OCI-LY1 (cell line): ENCODE measurements at regions not wholly inside any gene's neighbourhood (a gene's known extent, or its start where the extent isn't known, plus 50 kb on each side); places are given as distances from the start of the nearest gene placed in this dataset.

Experiments used
- CTCF ChIP-seq: fragments of 200-600 bp; sonication (generic), shearing (Covaris generic); IDR thresholded peaks from 2 replicates; pipeline ENCODE4 v1.5.1; 2017; ENCODE audit warnings: mild to moderate bottlenecking, antibody characterized with exemption, low read length, moderate library complexity, mixed read lengths
- EZH2 ChIP-seq: fragments of 200-600 bp; sonication (generic), shearing (Covaris generic); IDR thresholded peaks from 2 replicates; pipeline ENCODE4 v1.8.0; 2017; ENCODE audit warnings: borderline replicate concordance, mixed run types, mild to moderate bottlenecking, antibody characterized with exemption, low read length, moderate library complexity, mixed read lengths

DNA sequence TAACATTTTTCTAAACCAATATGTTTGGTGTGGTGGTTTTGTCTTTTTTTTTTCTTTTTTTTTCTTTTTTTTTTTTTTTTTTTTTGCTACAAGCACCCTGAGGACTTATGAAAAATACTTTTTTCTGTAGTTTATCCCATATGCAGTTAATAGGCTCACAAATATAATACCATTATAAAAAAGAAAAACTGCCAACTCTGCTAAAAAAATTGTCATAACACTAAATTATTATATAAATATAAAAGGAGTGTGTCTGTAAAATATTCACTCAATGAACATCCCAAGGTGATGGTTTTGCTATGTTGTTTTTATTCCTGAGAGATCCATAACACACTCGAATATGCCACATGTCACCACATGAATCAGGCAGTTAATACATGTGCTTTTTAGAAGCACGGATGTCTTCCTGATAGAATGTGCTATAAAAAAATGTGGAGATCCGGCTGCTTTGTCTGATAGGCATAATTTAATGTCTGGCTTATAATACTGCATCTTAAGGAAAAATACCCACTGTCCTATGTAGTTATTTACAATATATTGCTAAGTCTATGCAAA lies 110.7 kb upstream of the ZNF507 start:
- TF ChIP-seq CTCF (no peak), EZH2 (no peak)
